RPMI8226 (cell line): ENCODE measurements at regions not wholly inside any gene's neighbourhood (a gene's known extent, or its start where the extent isn't known, plus 50 kb on each side); places are given as distances from the start of the nearest gene placed in this dataset.
A peak's percentile ranks its signal among the peaks of the same experiment; 100 is the strongest.
"Not testable (repeated sequence)": the region's sequence is repeated elsewhere in the genome, so short reads cannot be mapped to it uniquely, and the experiment has no call there.

ENCODE experiments used
- DNase-seq: peaks from one replicate; pipeline ENCODE4 v3.0.0-alpha.2; 2015

- peak; percentile 53 for DNase-seq
Observed at GRCh38 chr3:48101301-48101650, 85.1 kb upstream of the MAP4 start.

- DNase-seq: no peak
Observed at GRCh38 chr3:48092270-48092669, 76.1 kb upstream of the MAP4 start.

GRCh38 chr3:48090166-48090939, 74.1 kb upstream of the MAP4 start:
- DNase-seq: no peak

DNA sequence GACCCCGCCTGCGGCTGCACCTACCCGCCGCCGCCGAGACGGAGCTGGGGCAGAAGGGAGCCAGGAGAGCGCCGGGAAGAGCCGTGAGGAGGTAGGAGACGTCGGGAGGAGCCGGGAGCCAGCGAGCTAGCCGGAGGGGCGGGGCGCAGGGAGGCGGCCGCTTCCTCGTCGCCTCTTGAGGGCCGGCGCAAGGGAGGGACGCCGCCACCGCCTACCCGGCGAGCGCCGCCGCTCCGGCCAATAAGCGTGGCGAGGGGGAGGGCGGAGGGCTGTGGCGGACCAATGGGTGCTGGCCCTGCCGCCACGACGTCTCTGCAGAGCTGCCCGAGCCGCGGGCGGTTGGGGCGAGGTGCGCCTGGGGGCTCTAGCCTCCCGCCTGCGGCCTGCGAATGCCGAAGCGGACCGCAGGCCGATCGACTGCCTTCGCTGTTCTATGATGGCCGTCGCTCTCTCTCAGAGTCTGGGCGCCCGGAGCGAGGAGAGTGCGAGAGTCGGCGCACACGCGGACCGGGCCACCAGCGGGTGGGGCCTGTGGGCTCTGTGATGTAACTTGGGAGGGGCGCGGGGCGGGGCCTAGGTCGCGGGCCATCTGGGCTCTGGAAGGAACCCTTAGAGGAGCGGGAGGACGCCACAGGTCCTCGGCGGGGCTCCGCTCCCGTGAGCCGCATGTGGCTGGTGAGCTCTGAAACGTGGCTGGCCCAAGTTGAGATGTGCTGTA, 72.7 kb upstream of the MAP4 start:
- DNase-seq: peak; percentile 97

- DNase-seq: peak; percentile 30
Observed at GRCh38 chr3:48088056-48088748, 72.0 kb upstream of the MAP4 start.

- no peak for DNase-seq
Observed at GRCh38 chr3:48086705-48087104, 70.5 kb upstream of the MAP4 start.

DNA sequence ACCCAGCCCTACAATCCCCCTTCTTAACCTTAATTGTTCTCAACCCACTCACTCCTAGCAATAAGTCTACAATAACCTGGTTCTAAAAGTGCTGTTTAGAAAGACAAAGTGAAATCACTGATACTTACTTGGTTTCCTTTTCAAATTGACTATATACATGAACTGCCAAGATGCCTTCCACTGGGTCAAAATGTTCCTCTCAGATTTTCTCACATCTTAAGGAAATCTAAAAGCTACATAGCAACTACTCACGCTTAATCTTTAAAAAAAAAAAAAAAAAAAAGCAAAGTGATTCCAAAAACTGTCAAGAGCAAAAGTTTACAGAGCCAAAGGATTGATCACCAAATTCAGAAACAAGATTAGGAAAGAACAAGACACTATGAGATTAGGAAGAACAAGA, 68.7 kb upstream of the MAP4 start:
- no peak for DNase-seq

DNA sequence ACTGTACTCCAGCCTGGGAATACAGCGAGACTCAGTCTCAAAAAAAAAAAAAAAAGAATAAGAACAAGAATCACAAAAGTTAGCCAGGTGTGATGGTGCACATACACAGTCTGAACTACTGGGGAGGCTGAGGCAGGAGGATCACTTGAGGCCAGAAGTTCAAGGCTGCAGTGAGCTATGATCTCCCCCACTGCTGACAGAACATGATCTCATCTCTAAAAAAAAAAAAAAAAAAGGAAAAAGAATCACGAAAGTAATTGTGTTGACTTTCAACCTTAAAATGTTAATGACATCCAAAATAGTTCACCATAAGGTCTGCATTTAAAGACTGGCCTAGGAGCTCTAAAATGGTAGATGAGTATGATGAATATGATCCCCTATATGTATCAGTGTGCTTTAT, 68.0 kb upstream of the MAP4 start:
- DNase-seq: no peak

DNA sequence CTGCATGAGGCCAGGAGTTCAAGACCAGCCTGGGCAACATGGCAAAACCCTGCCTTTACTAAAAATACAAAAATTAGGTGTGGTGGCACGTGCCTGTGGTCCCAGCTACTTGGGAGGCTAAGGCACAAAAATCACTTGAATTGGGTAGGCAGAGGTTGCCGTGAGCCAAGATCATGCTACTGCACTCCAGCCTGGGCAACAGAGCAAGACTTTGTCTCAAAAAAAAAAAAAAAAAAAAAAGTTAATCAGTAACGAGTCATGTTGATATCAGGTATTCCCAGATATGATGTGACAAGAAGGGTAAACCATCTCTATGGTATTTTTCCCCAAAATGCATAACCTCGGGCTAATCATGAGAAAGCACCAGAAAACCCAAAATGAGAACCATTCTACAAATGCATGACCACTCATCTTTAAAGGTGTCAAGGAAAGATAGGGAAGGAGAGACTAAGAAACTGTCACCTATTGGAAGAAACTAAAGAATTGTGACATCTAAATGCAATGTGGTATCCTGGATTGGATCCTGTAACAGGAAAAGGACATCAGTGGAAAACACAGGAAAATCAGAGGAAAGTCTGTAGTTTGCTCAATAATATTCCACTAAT, 66.5 kb upstream of the MAP4 start:
- no peak for DNase-seq

DNA sequence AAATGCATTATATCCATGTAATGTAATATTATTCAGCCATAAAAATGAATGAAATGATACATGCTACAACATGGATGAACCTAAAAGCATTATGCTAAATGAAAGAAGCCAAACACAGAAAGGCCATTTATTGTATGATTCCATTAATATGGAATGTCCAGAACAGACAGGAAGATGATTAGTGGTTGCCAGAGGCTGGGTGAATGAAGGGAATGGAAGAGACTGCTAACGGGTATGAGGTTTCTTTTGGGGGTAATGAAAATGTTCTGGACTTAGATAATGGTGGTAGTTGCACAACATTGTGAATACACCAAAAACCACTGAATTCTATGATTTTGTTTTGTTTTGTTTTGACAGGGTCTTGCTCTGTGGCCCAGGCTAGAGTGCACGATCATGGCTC, 61.6 kb upstream of the MAP4 start:
- DNase-seq: no peak

GRCh38 chr3:48070030-48070429, 53.8 kb upstream of the MAP4 start:
- DNase-seq: no peak

DNA sequence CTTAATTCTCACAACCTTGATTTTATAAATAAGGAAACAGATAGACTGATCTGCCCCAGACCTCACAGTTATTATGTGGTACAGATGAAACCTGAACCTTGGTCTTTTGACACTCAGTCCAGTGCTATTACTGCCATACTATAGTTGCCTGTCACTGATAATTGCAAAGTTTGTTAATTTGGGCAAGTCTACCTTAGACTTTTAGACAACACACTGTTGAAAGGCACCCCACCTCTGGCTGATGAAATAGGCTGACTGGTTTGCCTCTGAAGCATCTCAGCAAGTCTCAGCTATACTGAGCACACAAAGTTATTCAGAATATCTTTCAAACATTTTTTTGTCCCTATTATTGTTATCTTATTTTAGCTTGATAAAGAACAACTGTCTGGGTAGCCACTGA, 53.1 kb upstream of the MAP4 start:
- no peak for DNase-seq

- no peak for DNase-seq
Observed at GRCh38 chr3:48068886-48069285, 52.7 kb upstream of the MAP4 start.

GRCh38 chr3:48068320-48068719, 52.1 kb upstream of the MAP4 start:
- not testable (repeated sequence) for DNase-seq

DNA sequence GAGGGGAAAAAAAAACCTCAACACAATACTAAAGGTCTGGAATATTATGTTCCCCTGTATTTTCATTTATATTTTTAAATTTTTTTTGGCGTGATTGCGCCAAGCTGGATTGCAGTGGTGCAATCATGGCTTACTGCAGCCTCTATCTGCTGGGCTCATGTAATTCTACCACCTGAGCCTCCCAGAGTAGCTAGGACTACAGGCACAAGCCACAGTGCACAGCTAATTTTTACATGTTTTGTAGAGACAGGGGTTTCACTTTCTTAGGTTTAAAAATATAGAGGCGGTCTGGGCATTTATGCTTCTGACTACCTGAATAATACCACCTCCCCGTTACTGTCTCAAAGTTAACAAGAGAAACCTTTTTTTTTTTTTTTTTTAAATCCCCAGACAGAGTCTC, 51.1 kb upstream of the MAP4 start:
- no peak for DNase-seq
